Naive B cell (primary cell): ENCODE measurements at regions not wholly inside any gene's neighbourhood (a gene's known extent, or its start where the extent isn't known, plus 50 kb on each side); places are given as distances from the start of the nearest gene placed in this dataset.

ENCODE experiments used
- ATAC-seq, 2 donors: fragments of 150-1000 bp; cut with Tn5 transposase; 2 replicates each; pipeline ENCODE4 v1.10.0; 2021; ENCODE audit warnings: low read depth in 2 of 2, mild to moderate bottlenecking in 2 of 2, moderate library complexity in 2 of 2
- DNase-seq: peaks from one replicate; pipeline ENCODE4 v3.0.0; 2022
- H3K27ac Mint-ChIP-seq, 6 donors: one replicate each; pipeline ENCODE4 v1.8.0; 2020 to 2022; ENCODE audit warnings: mild to moderate bottlenecking in 6 of 6, mixed read lengths in 6 of 6, moderate library complexity in 5 of 6, inconsistent platforms in 2 of 6
- H3K27me3 Mint-ChIP-seq, 3 donors: one replicate each; pipeline ENCODE4 v1.8.0; 2021 to 2022; ENCODE audit warnings: mixed read lengths in 3 of 3, mild to moderate bottlenecking in 1 of 3
- H3K36me3 Mint-ChIP-seq, 2 donors: one replicate each; pipeline ENCODE4 v1.8.0; 2020 to 2022; ENCODE audit warnings: mixed read lengths in 2 of 2, inconsistent platforms in 1 of 2, mild to moderate bottlenecking in 1 of 2
- H3K4me1 Mint-ChIP-seq, 3 donors: one replicate each; pipeline ENCODE4 v1.8.0; 2020 to 2022; ENCODE audit warnings: mixed read lengths in 3 of 3, inconsistent platforms in 1 of 3, mild to moderate bottlenecking in 1 of 3, moderate library complexity in 1 of 3
- H3K4me3 Mint-ChIP-seq, 8 donors: one replicate each; pipeline ENCODE4 v1.8.0; 2020 to 2022; ENCODE audit warnings: mild to moderate bottlenecking in 8 of 8, mixed read lengths in 8 of 8, moderate library complexity in 8 of 8, inconsistent platforms in 2 of 8
- H3K9me3 Mint-ChIP-seq, 7 donors: one replicate each; pipeline ENCODE4 v1.8.0; 2020 to 2022; ENCODE audit warnings: mixed read lengths in 7 of 7, mild to moderate bottlenecking in 5 of 7, inconsistent platforms in 2 of 7, moderate library complexity in 1 of 7

DNA sequence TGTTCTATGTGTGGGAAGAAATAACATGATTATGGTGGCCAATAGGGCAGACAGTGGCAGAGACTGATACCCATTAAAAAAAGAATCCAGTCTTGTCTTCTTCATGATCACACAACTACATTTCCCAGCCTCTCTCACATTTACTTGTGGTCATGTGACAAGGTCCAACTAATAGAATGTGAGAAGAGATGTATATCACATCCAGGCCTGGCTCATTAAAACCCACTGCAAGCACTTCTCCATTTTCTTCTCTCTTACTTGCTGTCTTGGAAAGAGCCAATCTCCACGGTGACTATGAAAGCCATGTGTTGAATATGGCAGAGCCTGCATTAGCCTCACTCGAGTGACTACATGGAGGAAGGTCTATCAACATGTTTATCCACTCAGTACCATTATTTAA is 306.2 kb upstream of the ZEB2 start:
- H3K4me1 Mint-ChIP-seq: no peaks in the 10 kb centered on the region
- no peak overlapping the region for H3K4me3 Mint-ChIP-seq
- no peak for DNase-seq
- ATAC-seq: no peak
- H3K27ac Mint-ChIP-seq: no peak overlapping the region
- H3K36me3 Mint-ChIP-seq: no peaks in the 10 kb centered on the region
- no peaks in the 10 kb centered on the region for H3K27me3 Mint-ChIP-seq
- H3K9me3 Mint-ChIP-seq: peaks cover 0 to 7% (median 3%) of the 10 kb centered on the region in 7 donors

DNA sequence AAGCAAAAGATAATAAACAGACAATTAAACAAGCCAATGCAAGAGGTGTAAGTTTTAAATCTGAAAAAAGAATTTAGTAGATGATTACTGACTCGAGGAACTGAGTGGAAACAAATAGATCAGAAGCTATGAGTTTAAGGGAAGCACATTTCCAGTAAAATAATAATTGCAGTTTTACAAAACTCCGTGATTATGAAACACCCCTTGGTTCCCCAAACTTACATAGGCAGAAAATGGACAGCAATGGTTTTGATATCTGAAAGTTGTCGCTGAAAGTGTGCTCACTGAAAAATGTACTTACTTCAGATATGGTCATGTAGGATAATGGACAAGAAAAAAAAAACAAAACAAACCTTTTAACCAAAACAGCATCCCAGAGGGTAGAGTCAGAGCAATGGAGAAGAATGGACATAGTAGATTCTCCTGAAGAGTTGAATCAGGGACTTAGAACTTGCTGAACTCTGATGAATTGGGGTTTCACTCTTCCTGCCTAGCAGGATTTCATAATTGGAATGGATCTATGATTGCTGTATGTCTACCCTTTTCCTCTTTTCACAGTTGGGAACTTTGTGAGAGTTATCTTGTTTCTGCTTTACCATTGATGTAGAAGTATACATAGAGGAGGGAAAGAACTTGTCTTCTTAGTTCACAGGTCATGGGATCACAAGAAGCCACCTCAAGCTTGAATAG is 305.6 kb upstream of the ZEB2 start:
- H3K4me3 Mint-ChIP-seq: no peak overlapping the region

DNA sequence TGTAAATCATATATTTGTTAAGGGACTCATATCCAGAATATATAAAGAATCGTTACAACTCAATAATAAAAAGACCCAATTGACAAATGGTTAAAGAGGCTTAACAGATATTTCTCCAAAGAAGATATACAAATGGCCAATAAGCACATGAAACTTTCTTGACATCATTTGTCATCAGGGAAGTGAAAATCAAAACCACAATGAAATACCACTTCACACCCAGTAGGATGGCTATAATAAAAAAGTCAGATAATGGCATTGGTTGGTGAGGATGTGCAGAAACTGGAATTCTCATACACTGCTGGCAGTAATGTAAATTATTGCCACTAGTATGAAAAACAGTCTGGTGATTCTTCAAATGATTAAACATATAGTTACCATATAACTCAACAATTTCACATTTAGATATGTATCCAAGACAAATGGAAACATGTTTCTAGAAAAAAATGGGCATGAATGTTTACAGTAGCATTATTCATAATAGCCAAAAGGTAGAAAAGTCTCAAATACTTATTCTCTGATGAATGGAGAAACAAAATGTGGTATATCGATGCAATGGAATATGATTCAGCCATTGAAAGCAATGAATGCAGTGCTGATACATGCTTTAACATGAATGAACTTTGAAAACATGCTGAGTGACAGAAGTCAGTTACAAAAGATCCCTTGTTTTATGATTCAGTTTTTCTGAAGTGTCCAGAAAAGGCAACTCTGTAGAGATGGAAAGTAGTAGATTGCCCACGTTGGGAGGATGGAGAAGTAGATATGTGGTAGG is 304.6 kb upstream of the ZEB2 start:
- Mint-ChIP-seq H3K4me3 (no peak overlapping the region), H3K27ac (no peak overlapping the region), H3K4me1 (no peaks in the 10 kb centered on the region), H3K27me3 (no peaks in the 10 kb centered on the region), H3K9me3 (peaks cover 0 to 16% (median 4%) of the 10 kb centered on the region in 7 donors), H3K36me3 (no peaks in the 10 kb centered on the region)
- DNase-seq (no peak), ATAC-seq (no peak)

More for the DNA sequence above, 305.6 kb upstream of the ZEB2 start:
- Mint-ChIP-seq H3K27ac (no peak overlapping the region), H3K9me3 (peaks cover 0 to 10% (median 3%) of the 10 kb centered on the region in 7 donors), H3K36me3 (no peaks in the 10 kb centered on the region), H3K27me3 (no peaks in the 10 kb centered on the region), H3K4me1 (no peaks in the 10 kb centered on the region)
- ATAC-seq: no peak
- DNase-seq: no peak

DNA sequence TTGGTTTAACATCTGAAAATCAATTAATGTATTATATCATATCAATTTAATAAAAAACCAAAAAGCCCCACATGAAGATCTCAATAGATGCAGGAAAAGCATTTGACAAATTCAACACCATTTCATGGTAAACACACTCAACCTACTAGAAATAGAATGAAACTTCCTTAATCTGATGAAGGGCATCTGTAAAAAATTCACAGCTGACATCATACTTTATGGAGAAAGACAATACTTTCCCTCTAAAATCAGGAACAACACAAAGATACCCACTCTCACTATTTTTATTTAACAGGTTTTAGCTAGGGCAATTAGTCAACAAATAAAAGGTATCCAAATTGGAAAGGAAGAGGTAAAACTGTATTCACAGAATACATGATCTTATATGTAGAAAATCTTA is 303.0 kb upstream of the ZEB2 start:
- DNase-seq: no peak

DNA sequence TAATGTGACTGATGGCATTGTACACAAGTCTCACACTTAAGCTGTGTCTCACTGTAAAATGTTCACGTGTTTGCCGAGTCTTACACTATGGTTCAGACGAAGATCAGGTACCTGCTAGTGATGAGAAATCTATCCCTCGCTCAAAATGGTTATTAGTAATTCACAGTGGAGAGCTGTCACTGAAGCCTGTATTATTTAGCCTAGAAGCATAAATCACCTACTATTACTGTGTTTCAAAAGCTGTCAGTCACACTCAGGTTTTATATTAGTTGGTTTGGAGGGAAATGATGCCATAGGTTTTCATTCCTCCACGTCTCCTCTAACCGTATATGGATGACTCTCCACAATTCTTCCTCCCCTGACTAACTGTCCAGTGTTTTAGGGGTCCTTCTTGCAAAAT is 292.4 kb upstream of the ZEB2 start:
- no peak for ATAC-seq
- Mint-ChIP-seq H3K4me1 (no peaks in the 10 kb centered on the region), H3K27me3 (no peaks in the 10 kb centered on the region), H3K4me3 (no peak overlapping the region), H3K9me3 (no peaks in the 10 kb centered on the region), H3K36me3 (no peaks in the 10 kb centered on the region), H3K27ac (no peak overlapping the region)
- no peak for DNase-seq

More for the DNA sequence above, 303.0 kb upstream of the ZEB2 start:
- peaks cover 0 to 2% (median 0%) of the 10 kb centered on the region in 3 donors for H3K27me3 Mint-ChIP-seq
- no peaks in the 10 kb centered on the region for H3K4me1 Mint-ChIP-seq
- ATAC-seq: no peak
- no peaks in the 10 kb centered on the region for H3K36me3 Mint-ChIP-seq
- H3K4me3 Mint-ChIP-seq: no peak overlapping the region
- peaks cover 0 to 16% (median 5%) of the 10 kb centered on the region in 7 donors for H3K9me3 Mint-ChIP-seq
- H3K27ac Mint-ChIP-seq: no peak overlapping the region

DNA sequence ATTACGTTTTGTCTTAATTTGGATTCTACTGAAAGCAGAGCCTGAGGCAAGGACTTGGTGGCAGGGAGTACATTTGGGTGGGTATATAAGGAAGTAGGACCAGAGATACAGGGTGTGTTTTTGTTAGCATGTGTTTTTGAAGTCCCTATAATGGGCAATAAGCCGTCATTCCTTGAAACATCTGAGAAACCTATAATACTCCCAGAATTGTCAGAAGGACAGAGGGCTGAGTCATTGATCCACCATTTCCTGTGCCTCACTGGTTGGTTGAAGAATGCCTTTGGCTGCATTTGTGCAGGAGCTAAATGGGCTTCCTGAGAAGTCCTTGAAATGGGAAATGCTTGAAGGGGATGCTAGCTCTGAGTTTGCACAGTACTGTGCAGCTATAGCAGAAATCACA is 281.8 kb upstream of the ZEB2 start:
- H3K27me3 Mint-ChIP-seq: no peaks in the 10 kb centered on the region
- H3K4me3 Mint-ChIP-seq: no peak overlapping the region
- H3K9me3 Mint-ChIP-seq: no peaks in the 10 kb centered on the region
- DNase-seq (no peak), ATAC-seq (no peak)
- H3K36me3 Mint-ChIP-seq: no peaks in the 10 kb centered on the region
- no peak overlapping the region for H3K27ac Mint-ChIP-seq
- H3K4me1 Mint-ChIP-seq: no peaks in the 10 kb centered on the region

- H3K27me3 Mint-ChIP-seq: no peaks in the 10 kb centered on the region
Observed at GRCh38 chr2:144801325-144801724, 281.4 kb upstream of the ZEB2 start.

DNA sequence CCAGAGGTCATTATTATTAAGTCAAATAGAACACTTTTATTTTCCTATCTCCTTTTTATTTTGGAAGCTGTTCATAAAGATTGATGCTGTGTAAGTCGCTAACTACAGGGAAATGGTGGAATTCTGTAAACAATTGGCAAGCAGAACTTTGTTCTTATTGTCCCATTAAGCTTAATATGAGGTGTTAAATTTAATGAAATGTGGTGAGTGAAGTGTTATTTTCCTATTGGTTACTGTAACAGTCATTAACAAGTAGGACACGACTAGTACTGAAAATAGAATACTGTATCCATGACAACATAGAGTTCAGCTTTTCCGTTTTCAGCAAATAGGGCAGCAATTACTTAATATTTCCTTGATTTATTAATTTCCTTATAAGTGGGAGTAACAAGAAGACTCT is 279.1 kb upstream of the ZEB2 start:
- no peak overlapping the region for H3K27ac Mint-ChIP-seq
- no peaks in the 10 kb centered on the region for H3K27me3 Mint-ChIP-seq
- H3K36me3 Mint-ChIP-seq: no peaks in the 10 kb centered on the region
- ATAC-seq (no peak), DNase-seq (no peak)
- no peaks in the 10 kb centered on the region for H3K4me1 Mint-ChIP-seq
- H3K4me3 Mint-ChIP-seq: no peak overlapping the region
- H3K9me3 Mint-ChIP-seq: no peaks in the 10 kb centered on the region

More at GRCh38 chr2:144801325-144801724, 281.4 kb upstream of the ZEB2 start:
- Mint-ChIP-seq H3K9me3 (no peaks in the 10 kb centered on the region), H3K36me3 (no peaks in the 10 kb centered on the region), H3K27ac (no peak overlapping the region), H3K4me3 (no peak overlapping the region), H3K4me1 (no peaks in the 10 kb centered on the region)
- DNase-seq: no peak
- ATAC-seq: no peak

DNA sequence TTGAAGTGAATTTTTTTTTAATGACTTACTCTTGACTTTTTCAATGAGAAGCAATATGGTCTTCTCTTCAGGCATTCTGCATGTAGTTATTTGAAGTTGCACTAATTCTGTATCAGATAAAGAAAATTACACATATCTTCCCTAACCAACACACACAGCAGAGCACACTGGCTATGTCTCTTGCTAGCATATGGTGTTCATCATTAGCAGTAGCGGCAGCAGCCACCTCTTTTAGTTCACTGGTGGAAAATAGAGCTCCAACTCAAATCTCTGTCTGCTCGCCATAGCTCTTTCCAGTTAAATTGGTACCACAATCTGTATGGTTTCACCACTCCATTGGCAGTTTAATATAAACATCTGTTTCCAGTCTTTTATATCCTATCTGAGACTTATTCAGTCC is 278.1 kb upstream of the ZEB2 start:
- no peaks in the 10 kb centered on the region for H3K36me3 Mint-ChIP-seq
- H3K27ac Mint-ChIP-seq: no peak overlapping the region
- H3K27me3 Mint-ChIP-seq: no peaks in the 10 kb centered on the region
- H3K4me3 Mint-ChIP-seq: no peak overlapping the region
- ATAC-seq (no peak), DNase-seq (no peak)
- no peaks in the 10 kb centered on the region for H3K4me1 Mint-ChIP-seq
- H3K9me3 Mint-ChIP-seq: no peaks in the 10 kb centered on the region

DNA sequence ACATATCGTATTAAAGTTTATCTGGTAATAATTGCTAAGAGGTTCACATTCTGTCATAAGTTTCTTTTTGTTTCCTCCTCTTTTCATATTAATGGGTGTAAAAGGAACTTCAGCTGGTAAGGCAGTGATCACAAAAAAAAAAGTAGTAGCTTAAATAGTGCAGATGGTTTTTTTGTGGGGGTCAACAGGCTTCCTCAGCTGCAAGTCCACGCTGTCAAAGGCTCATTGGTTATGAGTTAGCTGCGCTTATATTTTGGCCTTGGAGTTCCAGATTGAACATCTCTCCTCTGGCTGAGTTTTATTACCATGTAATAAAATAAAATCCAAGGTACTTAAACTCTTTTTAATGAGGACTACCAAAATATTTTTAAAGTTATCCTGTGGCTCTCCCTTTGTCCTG is 277.0 kb upstream of the ZEB2 start:
- Mint-ChIP-seq H3K9me3 (no peaks in the 10 kb centered on the region), H3K4me3 (no peak overlapping the region), H3K27me3 (no peaks in the 10 kb centered on the region), H3K4me1 (no peaks in the 10 kb centered on the region), H3K27ac (no peak overlapping the region), H3K36me3 (no peaks in the 10 kb centered on the region)
- DNase-seq: no peak
- ATAC-seq: no peak

DNA sequence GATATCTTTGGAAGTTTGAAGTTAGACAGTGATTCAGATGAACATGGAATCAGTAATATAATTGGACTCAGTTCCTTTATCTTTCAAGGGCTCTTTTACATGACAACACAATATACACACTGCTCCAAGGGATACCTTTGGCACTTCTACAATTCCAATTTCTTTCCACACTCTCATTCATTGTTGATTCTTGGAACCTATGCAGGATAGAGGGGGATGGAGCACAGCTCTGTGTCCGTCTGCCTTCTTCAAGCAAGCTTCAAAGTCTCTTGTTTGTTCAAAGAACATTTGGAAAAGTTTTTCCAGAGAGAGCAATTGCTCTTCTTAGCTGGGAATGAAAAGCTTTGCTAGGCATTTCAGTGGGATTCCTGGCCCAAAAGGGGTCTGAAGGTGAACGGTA is 276.2 kb upstream of the ZEB2 start:
- ATAC-seq (no peak), DNase-seq (no peak)
- no peak overlapping the region for H3K27ac Mint-ChIP-seq
- H3K9me3 Mint-ChIP-seq: no peaks in the 10 kb centered on the region
- no peaks in the 10 kb centered on the region for H3K27me3 Mint-ChIP-seq
- H3K4me3 Mint-ChIP-seq: no peak overlapping the region
- no peaks in the 10 kb centered on the region for H3K36me3 Mint-ChIP-seq
- H3K4me1 Mint-ChIP-seq: no peaks in the 10 kb centered on the region

GRCh38 chr2:144785253-144785652 is 265.3 kb upstream of the ZEB2 start:
- peaks cover 0 to 4% (median 0%) of the 10 kb centered on the region in 7 donors for H3K9me3 Mint-ChIP-seq
- H3K4me1 Mint-ChIP-seq: no peaks in the 10 kb centered on the region
- no peaks in the 10 kb centered on the region for H3K36me3 Mint-ChIP-seq
- no peaks in the 10 kb centered on the region for H3K27me3 Mint-ChIP-seq
- ATAC-seq (no peak), DNase-seq (no peak)
- H3K27ac Mint-ChIP-seq: no peak overlapping the region
- H3K4me3 Mint-ChIP-seq: no peak overlapping the region

DNA sequence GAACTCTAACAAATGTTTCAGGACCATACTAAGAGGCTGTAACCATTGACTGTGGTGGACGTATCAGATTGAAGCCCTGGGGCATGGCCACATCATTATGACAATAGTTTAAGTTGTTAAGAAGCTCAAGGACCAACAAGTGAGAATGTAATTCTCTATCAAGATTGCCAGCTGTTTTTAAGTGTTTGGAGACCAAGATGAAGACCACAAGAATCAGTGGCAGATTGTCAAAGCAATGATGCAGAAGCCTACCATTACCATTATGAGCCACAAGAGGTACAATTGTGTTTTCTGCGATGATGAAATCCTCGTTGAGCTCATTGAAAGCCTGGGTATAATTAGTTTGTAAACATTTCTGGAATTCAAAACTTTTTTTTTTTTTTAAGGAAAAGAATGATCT is 261.1 kb upstream of the ZEB2 start:
- ATAC-seq: no peak
- Mint-ChIP-seq H3K4me3 (no peak overlapping the region), H3K4me1 (no peaks in the 10 kb centered on the region), H3K36me3 (no peaks in the 10 kb centered on the region), H3K27ac (no peak overlapping the region), H3K27me3 (no peaks in the 10 kb centered on the region), H3K9me3 (no peaks in the 10 kb centered on the region)
- DNase-seq: no peak

GRCh38 chr2:144776766-144777165 is 256.8 kb upstream of the ZEB2 start:
- H3K27me3 Mint-ChIP-seq: no peaks in the 10 kb centered on the region
- DNase-seq (no peak), ATAC-seq (no peak)
- H3K4me1 Mint-ChIP-seq: no peaks in the 10 kb centered on the region
- H3K36me3 Mint-ChIP-seq: no peaks in the 10 kb centered on the region
- no peaks in the 10 kb centered on the region for H3K9me3 Mint-ChIP-seq
- no peak overlapping the region for H3K4me3 Mint-ChIP-seq
- H3K27ac Mint-ChIP-seq: no peak overlapping the region
